ENCODE measurements at regions not wholly inside any gene's neighbourhood (a gene's known extent, or its start where the extent isn't known, plus 50 kb on each side); places are given as distances from the start of the nearest gene placed in this dataset.

DNA sequence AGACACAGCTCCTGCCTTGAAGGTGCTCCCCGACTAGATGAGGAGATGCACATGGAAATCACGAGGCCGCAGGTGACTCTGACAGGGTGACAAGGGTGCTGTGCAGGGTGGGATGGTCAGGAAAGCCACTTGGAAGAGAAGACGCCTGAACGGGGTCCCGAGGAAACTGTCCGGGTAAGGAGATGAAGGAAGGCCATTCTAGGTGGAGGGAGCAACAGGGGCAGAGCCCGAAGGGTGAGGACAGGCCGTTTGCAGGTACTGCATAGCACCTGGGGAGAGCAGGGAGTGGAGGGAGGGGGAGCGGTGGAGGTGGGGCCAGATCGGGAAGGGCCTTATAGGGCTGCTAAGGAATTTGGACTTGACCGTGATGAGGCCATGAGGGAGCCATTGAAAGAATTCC, 105.6 kb upstream of the DLG1 start:
- TF ChIP-seq BHLHE40 (IDR thresholded peaks at IDR 0.05; ENCODE audit: borderline replicate concordance) (no peak), SUZ12 (IDR thresholded peaks at IDR 0.05) (no peak), FOXK2 (IDR thresholded peaks at IDR 0.05) (no peak), NFRKB (IDR thresholded peaks at IDR 0.05) (no peak), HDGF (IDR thresholded peaks at IDR 0.05; ENCODE audit: borderline replicate concordance) (no peak), FOXM1 (IDR thresholded peaks at IDR 0.05; ENCODE audit: borderline replicate concordance) (no peak), SP1 (IDR thresholded peaks at IDR 0.05) (no peak), CTBP1 (IDR thresholded peaks at IDR 0.05; ENCODE audit: borderline replicate concordance) (no peak), ELF4 (IDR thresholded peaks at IDR 0.05) (no peak), ARNT (IDR thresholded peaks at IDR 0.05) (no peak), ZNF384 (IDR thresholded peaks at IDR 0.05) (no peak), TARDBP (IDR thresholded peaks at IDR 0.05) (no peak), L3MBTL2 (conservative IDR thresholded peaks at IDR 0.05) (no peak), LEF1 (IDR thresholded peaks at IDR 0.05; ENCODE audit: borderline replicate concordance) (no peak)

Data from HEK293T (cell line).